VCaP (cell line): ENCODE measurements at regions not wholly inside any gene's neighbourhood (a gene's known extent, or its start where the extent isn't known, plus 50 kb on each side); places are given as distances from the start of the nearest gene placed in this dataset.

Source experiments
- H3K27ac ChIP-seq: fragments of 450-650 bp; 2 replicates; pipeline ENCODE4 v1.5.1; 2017
- TF ChIP-seq, protein P1 (sequence below): fragments of 450-650 bp; conservative IDR thresholded peaks from 2 replicates; pipeline ENCODE4 v1.5.1; 2017; ENCODE audit warnings: mild to moderate bottlenecking, moderate library complexity

GRCh38 chr1:213387380-213388015 is 336.5 kb downstream of the RPS6KC1 start:
- TF ChIP-seq, protein P1, sequence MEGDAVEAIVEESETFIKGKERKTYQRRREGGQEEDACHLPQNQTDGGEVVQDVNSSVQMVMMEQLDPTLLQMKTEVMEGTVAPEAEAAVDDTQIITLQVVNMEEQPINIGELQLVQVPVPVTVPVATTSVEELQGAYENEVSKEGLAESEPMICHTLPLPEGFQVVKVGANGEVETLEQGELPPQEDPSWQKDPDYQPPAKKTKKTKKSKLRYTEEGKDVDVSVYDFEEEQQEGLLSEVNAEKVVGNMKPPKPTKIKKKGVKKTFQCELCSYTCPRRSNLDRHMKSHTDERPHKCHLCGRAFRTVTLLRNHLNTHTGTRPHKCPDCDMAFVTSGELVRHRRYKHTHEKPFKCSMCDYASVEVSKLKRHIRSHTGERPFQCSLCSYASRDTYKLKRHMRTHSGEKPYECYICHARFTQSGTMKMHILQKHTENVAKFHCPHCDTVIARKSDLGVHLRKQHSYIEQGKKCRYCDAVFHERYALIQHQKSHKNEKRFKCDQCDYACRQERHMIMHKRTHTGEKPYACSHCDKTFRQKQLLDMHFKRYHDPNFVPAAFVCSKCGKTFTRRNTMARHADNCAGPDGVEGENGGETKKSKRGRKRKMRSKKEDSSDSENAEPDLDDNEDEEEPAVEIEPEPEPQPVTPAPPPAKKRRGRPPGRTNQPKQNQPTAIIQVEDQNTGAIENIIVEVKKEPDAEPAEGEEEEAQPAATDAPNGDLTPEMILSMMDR, result no peak
- no peak overlapping the region for H3K27ac ChIP-seq

DNA sequence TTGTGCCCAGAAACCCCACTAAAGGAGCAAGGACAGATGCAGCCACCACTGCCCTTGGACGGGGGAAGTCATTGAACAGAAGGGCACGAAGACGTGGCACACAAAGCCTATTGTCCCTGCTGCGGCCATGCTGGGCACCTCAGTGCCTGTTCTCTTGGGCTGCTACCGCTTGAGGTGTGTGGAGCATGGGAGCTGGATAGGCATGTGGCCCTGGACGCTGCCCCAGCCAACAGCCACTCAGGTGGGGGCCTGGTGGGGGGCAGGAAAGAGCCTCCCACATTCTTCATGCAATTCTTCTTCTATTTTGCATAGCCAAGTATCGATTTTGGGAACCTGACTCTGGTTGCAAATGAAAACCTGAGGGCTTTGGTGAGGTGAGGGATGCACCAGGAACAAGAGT is 337.2 kb downstream of the RPS6KC1 start:
- no peak overlapping the region for H3K27ac ChIP-seq

GRCh38 chr1:213389061-213389581 is 338.1 kb downstream of the RPS6KC1 start:
- H3K27ac ChIP-seq, result no peak overlapping the region
- TF ChIP-seq, protein P1, result no peak

More for the DNA sequence above, 337.2 kb downstream of the RPS6KC1 start:
- TF ChIP-seq, protein P1, result no peak

- TF ChIP-seq, protein P1, result no peak
- H3K27ac ChIP-seq, result no peak overlapping the region
Observed at GRCh38 chr1:213391445-213391844, 340.4 kb downstream of the RPS6KC1 start.

DNA sequence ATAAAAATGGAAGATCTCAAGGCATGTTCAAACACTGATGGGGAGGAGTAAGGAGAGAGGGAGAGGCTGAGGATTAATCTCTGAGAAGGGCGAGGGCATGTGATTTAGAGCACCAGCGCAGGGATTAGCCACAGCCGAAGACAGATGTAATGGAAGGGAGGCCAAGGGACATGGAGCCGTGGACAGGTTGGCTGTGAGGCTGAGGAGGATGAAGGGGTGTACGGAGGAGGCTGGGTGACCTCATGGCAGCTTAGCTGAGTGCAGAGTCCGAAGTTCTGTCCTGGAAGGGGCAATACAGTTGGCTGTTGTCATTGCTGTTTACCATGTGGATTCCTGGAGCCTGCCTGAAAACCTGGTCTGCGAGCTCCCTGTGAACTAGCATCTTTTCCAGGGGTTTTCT is 342.8 kb downstream of the RPS6KC1 start:
- TF ChIP-seq, protein P1, result no peak
- no peak overlapping the region for H3K27ac ChIP-seq

GRCh38 chr1:213394837-213395236 is 343.8 kb downstream of the RPS6KC1 start:
- TF ChIP-seq, protein P1, result no peak
- no peak overlapping the region for H3K27ac ChIP-seq

DNA sequence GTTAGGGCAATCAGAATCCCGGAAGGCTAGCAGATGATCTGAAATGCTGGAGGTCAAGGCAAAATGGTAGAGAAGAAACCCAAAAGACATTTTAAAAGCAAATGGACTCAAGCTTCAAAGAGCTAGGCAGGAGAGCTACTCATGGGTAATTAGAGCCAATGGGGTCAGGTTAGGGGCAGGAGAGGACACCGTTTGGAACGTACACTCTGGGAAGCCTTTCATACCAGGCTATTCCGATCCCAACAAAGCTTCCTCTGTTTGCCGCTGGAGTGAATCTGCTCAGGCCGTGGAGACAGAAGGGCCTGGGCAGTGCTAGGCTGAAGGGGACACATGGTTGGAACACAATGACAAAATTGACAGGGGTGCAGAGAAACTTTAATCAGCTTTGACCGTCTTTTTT is 346.6 kb downstream of the RPS6KC1 start:
- H3K27ac ChIP-seq, result no peak overlapping the region
- TF ChIP-seq, protein P1, result no peak
